Activated CD4-positive, alpha-beta memory T cell treated with anti-CD3 and anti-CD28 coated beads for 36 hours (primary cell): ENCODE measurements at regions not wholly inside any gene's neighbourhood (a gene's known extent, or its start where the extent isn't known, plus 50 kb on each side); places are given as distances from the start of the nearest gene placed in this dataset.

Source experiments
- CTCF ChIA-PET: fragments of 350-600 bp; sonication (Branson Sonifier 250); formaldehyde crosslinking; loops from one replicate; lab custom pipeline; 2021; ENCODE audit warnings: antibody characterized with exemption, inconsistent platforms; lab: Charles Lee
- POLR2A ChIA-PET: fragments of 350-600 bp; sonication (Branson Sonifier 250); formaldehyde crosslinking; loops from one replicate; lab custom pipeline; 2021; ENCODE audit warnings: antibody characterized with exemption; lab: Charles Lee
- DNase-seq: peaks from one replicate; pipeline ENCODE4 v3.0.0-alpha.2; 2020
- H3K27ac Mint-ChIP-seq: one replicate; pipeline ENCODE4 v1.8.0; 2021; ENCODE audit warnings: mixed read lengths
- H3K27me3 Mint-ChIP-seq: one replicate; pipeline ENCODE4 v1.8.0; 2021; ENCODE audit warnings: mixed read lengths
- H3K36me3 Mint-ChIP-seq: one replicate; pipeline ENCODE4 v1.8.0; 2021; ENCODE audit warnings: mixed read lengths
- H3K4me1 Mint-ChIP-seq: one replicate; pipeline ENCODE4 v1.8.0; 2021; ENCODE audit warnings: low read depth, mixed read lengths
- H3K4me3 Mint-ChIP-seq: one replicate; pipeline ENCODE4 v1.8.0; 2021; ENCODE audit warnings: mild to moderate bottlenecking, mixed read lengths
- H3K9me3 Mint-ChIP-seq: one replicate; pipeline ENCODE4 v1.8.0; 2021; ENCODE audit warnings: mixed read lengths
- intact Hi-C: fragments of 100-400 bp; cut with micrococcal nuclease; formaldehyde crosslinking; loops from one replicate; pipeline ENCODE4 v1.15.1; 2023

GRCh38 chr22:48953103-48953720 lies 874.5 kb downstream of the BRD1 start:
- Mint-ChIP-seq H3K27me3 (peaks cover 9% of the 10 kb centered on the region), H3K27ac (no peak overlapping the region), H3K9me3 (no peaks in the 10 kb centered on the region), H3K4me3 (no peak overlapping the region), H3K36me3 (no peaks in the 10 kb centered on the region), H3K4me1 (no peaks in the 10 kb centered on the region)
- ChIA-PET POLR2A (no interaction called here), CTCF (no interaction called here)
- DNase-seq, result no peak
- intact Hi-C loops, result no loop called here

- Mint-ChIP-seq H3K9me3 (no peaks in the 10 kb centered on the region), H3K36me3 (no peaks in the 10 kb centered on the region), H3K27me3 (peaks cover 8% of the 10 kb centered on the region), H3K4me3 (no peak overlapping the region), H3K27ac (no peak overlapping the region), H3K4me1 (no peaks in the 10 kb centered on the region)
- intact Hi-C loops, result no loop called here
- ChIA-PET CTCF (interaction anchor here (0.8 kb wide), 1 partner anchor 14 kb away, joined by 3 read pairs; no protein-coding TSS in a partner anchor), POLR2A (no interaction called here)
- DNase-seq, result no peak
Observed at GRCh38 chr22:48952256-48953102, 875.2 kb downstream of the BRD1 start.

- POLR2A ChIA-PET, result no interaction called here
- Mint-ChIP-seq H3K4me3 (no peak overlapping the region), H3K27me3 (peaks cover 8% of the 10 kb centered on the region), H3K36me3 (no peaks in the 10 kb centered on the region), H3K4me1 (no peaks in the 10 kb centered on the region), H3K9me3 (no peaks in the 10 kb centered on the region), H3K27ac (no peak overlapping the region)
- intact Hi-C loops, result no loop called here
- no peak for DNase-seq
- CTCF ChIA-PET, result interaction anchor here (0.8 kb wide), 1 partner anchor 13 kb away, joined by 3 read pairs; no protein-coding TSS in a partner anchor
Observed at GRCh38 chr22:48951836-48952235, 875.8 kb downstream of the BRD1 start.

- peaks cover 8% of the 10 kb centered on the region for H3K27me3 Mint-ChIP-seq
- no peaks in the 10 kb centered on the region for H3K9me3 Mint-ChIP-seq
- no peak overlapping the region for H3K27ac Mint-ChIP-seq
- H3K36me3 Mint-ChIP-seq, result no peaks in the 10 kb centered on the region
- POLR2A ChIA-PET, result no interaction called here
- DNase-seq, result no peak
- no peaks in the 10 kb centered on the region for H3K4me1 Mint-ChIP-seq
- intact Hi-C loops, result no loop called here
- no peak overlapping the region for H3K4me3 Mint-ChIP-seq
- CTCF ChIA-PET, result no interaction called here
Observed at GRCh38 chr22:48950151-48950915, 877.3 kb downstream of the BRD1 start.

- Mint-ChIP-seq H3K4me1 (no peaks in the 10 kb centered on the region), H3K36me3 (no peaks in the 10 kb centered on the region), H3K27me3 (peaks cover 8% of the 10 kb centered on the region), H3K4me3 (no peak overlapping the region), H3K27ac (no peak overlapping the region), H3K9me3 (no peaks in the 10 kb centered on the region)
- ChIA-PET CTCF (no interaction called here), POLR2A (no interaction called here)
- DNase-seq, result no peak
- intact Hi-C loops, result no loop called here
Observed at GRCh38 chr22:48949375-48950149, 878.1 kb downstream of the BRD1 start.

GRCh38 chr22:48948575-48949170 lies 879.0 kb downstream of the BRD1 start:
- Mint-ChIP-seq H3K27ac (no peak overlapping the region), H3K9me3 (no peaks in the 10 kb centered on the region), H3K36me3 (no peaks in the 10 kb centered on the region), H3K4me1 (no peaks in the 10 kb centered on the region), H3K27me3 (peaks cover 8% of the 10 kb centered on the region), H3K4me3 (no peak overlapping the region)
- CTCF ChIA-PET, result no interaction called here
- intact Hi-C loops, result no loop called here
- POLR2A ChIA-PET, result no interaction called here
- DNase-seq, result no peak

- Mint-ChIP-seq H3K4me1 (no peaks in the 10 kb centered on the region), H3K27me3 (peaks cover 6% of the 10 kb centered on the region), H3K4me3 (no peak overlapping the region), H3K27ac (no peak overlapping the region), H3K9me3 (no peaks in the 10 kb centered on the region), H3K36me3 (no peaks in the 10 kb centered on the region)
- CTCF ChIA-PET, result no interaction called here
- DNase-seq, result no peak
- intact Hi-C loops, result no loop called here
- POLR2A ChIA-PET, result no interaction called here
Observed at GRCh38 chr22:48947636-48948035, 880.0 kb downstream of the BRD1 start.

GRCh38 chr22:48945621-48946458 lies 881.8 kb downstream of the BRD1 start:
- DNase-seq, result no peak
- Mint-ChIP-seq H3K27me3 (peaks cover 6% of the 10 kb centered on the region), H3K36me3 (no peaks in the 10 kb centered on the region), H3K27ac (no peak overlapping the region), H3K4me3 (no peak overlapping the region), H3K4me1 (no peaks in the 10 kb centered on the region), H3K9me3 (no peaks in the 10 kb centered on the region)
- ChIA-PET CTCF (no interaction called here), POLR2A (no interaction called here)
- intact Hi-C loops, result no loop called here

GRCh38 chr22:48944751-48945620 lies 882.7 kb downstream of the BRD1 start:
- ChIA-PET CTCF (interaction anchor here (0.5 kb wide), 1 partner anchor 780 kb away, joined by 3 read pairs; no protein-coding TSS in a partner anchor), POLR2A (no interaction called here)
- H3K27me3 Mint-ChIP-seq, result peaks cover 8% of the 10 kb centered on the region
- H3K9me3 Mint-ChIP-seq, result no peaks in the 10 kb centered on the region
- no peaks in the 10 kb centered on the region for H3K36me3 Mint-ChIP-seq
- H3K4me1 Mint-ChIP-seq, result no peaks in the 10 kb centered on the region
- H3K27ac Mint-ChIP-seq, result no peak overlapping the region
- H3K4me3 Mint-ChIP-seq, result no peak overlapping the region
- intact Hi-C loops, result no loop called here
- no peak for DNase-seq

- no peak for DNase-seq
- Mint-ChIP-seq H3K27ac (no peak overlapping the region), H3K9me3 (no peaks in the 10 kb centered on the region), H3K4me3 (no peak overlapping the region), H3K4me1 (no peaks in the 10 kb centered on the region), H3K27me3 (peaks cover 5% of the 10 kb centered on the region), H3K36me3 (no peaks in the 10 kb centered on the region)
- ChIA-PET POLR2A (no interaction called here), CTCF (interaction anchor here (0.5 to 1.3 kb wide), 2 partner anchors 361 to 781 kb away, joined by 3 to 4 read pairs; no protein-coding TSS in a partner anchor)
- intact Hi-C loops, result no loop called here
Observed at GRCh38 chr22:48944433-48944750, 883.3 kb downstream of the BRD1 start.
